ENCODE measurements at regions not wholly inside any gene's neighbourhood (a gene's known extent, or its start where the extent isn't known, plus 50 kb on each side); places are given as distances from the start of the nearest gene placed in this dataset.

DNA sequence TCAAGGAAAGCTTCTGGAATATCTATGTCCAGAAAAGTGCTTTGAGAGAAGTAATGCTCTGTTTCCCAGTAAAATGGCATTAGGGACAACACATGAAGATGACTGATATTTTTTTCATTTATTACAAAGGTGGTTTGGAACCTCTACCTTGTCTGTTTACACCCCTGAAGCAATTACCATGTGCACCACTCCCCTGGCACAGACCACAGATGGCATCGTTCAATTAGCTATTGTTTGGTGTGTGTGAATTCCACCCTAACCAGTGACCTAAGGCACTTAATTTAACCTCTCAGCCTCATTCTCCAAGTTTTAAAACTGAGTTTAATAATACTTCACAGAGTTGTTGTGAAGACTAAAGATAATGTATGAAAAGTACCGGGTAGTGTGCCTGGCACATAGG is 127.6 kb upstream of the BMAL1 start:
- in situ Hi-C loops (cut with HindIII; ENCODE audit: low pct_unique_long_range_greater_than_20kb, low sequenced_read_pairs): no loop called here
- ChIA-PET CTCF (no interaction called here), POLR2A (no interaction called here)

DNA sequence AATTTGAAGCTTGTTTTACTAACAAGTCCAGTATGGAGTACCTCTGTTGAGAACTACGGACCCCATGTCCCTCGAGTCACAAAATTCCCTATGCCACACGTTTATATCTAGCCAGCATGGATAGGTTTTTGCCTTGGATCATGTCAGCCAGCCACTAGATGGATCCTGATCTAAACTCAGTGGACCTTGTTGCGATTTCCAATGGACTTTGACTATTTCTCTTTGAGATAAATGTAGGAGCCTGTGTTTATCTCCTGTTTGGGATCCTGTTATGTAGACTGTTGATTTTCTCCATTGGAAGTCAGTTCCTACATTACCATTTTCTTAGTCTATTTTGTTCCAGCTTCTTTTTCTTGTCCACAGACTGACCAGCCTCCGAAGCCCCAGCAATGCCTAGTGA is 127.1 kb upstream of the BMAL1 start:
- H3K27me3 ChIP-seq (ENCODE audit: control insufficient read depth, insufficient read depth, low read length): 0 out of 2 replicates have a peak, but pooled peaks cover 4% of the 10 kb centered on the region
- no peak overlapping the region for H3K27ac ChIP-seq (ENCODE audit: low read length)
- ChIA-PET POLR2A (no interaction called here), CTCF (no interaction called here)
- no peaks in the 10 kb centered on the region for H3K9me3 ChIP-seq (ENCODE audit: control insufficient read depth, insufficient read depth, low read depth, low read length)
- DNase-seq (ENCODE audit: low read depth, low spot score) (no peak), ATAC-seq (no peak)
- intact Hi-C loops (cut with micrococcal nuclease; ENCODE audit: unreplicated experiment): no loop called here
- in situ Hi-C loops (cut with HindIII; ENCODE audit: low pct_unique_long_range_greater_than_20kb, low sequenced_read_pairs): no loop called here
- no peaks in the 10 kb centered on the region for H3K36me3 ChIP-seq (ENCODE audit: control insufficient read depth, insufficient read depth, low read length)
- BruUV-seq (replicated peaks): no TSS peak
- H3K4me1 ChIP-seq (ENCODE audit: control insufficient read depth, insufficient read depth, low read length): no peaks in the 10 kb centered on the region
- TF ChIP-seq, protein P1, sequence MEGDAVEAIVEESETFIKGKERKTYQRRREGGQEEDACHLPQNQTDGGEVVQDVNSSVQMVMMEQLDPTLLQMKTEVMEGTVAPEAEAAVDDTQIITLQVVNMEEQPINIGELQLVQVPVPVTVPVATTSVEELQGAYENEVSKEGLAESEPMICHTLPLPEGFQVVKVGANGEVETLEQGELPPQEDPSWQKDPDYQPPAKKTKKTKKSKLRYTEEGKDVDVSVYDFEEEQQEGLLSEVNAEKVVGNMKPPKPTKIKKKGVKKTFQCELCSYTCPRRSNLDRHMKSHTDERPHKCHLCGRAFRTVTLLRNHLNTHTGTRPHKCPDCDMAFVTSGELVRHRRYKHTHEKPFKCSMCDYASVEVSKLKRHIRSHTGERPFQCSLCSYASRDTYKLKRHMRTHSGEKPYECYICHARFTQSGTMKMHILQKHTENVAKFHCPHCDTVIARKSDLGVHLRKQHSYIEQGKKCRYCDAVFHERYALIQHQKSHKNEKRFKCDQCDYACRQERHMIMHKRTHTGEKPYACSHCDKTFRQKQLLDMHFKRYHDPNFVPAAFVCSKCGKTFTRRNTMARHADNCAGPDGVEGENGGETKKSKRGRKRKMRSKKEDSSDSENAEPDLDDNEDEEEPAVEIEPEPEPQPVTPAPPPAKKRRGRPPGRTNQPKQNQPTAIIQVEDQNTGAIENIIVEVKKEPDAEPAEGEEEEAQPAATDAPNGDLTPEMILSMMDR (IDR thresholded peaks at IDR 0.05): 0 out of 2 replicates have a peak, but pooled peaks have one; percentile 4
- TF ChIP-seq POLR2AphosphoS5 (IDR thresholded peaks at IDR 0.05; ENCODE audit: low read depth, low read length) (no peak), TCF7L2 (IDR thresholded peaks at IDR 0.05; ENCODE audit: low read depth, low read length) (no peak), SIN3A (IDR thresholded peaks at IDR 0.05; ENCODE audit: borderline replicate concordance, insufficient read depth, low read depth, low read length) (no peak)
- TF ChIP-seq, protein P2, sequence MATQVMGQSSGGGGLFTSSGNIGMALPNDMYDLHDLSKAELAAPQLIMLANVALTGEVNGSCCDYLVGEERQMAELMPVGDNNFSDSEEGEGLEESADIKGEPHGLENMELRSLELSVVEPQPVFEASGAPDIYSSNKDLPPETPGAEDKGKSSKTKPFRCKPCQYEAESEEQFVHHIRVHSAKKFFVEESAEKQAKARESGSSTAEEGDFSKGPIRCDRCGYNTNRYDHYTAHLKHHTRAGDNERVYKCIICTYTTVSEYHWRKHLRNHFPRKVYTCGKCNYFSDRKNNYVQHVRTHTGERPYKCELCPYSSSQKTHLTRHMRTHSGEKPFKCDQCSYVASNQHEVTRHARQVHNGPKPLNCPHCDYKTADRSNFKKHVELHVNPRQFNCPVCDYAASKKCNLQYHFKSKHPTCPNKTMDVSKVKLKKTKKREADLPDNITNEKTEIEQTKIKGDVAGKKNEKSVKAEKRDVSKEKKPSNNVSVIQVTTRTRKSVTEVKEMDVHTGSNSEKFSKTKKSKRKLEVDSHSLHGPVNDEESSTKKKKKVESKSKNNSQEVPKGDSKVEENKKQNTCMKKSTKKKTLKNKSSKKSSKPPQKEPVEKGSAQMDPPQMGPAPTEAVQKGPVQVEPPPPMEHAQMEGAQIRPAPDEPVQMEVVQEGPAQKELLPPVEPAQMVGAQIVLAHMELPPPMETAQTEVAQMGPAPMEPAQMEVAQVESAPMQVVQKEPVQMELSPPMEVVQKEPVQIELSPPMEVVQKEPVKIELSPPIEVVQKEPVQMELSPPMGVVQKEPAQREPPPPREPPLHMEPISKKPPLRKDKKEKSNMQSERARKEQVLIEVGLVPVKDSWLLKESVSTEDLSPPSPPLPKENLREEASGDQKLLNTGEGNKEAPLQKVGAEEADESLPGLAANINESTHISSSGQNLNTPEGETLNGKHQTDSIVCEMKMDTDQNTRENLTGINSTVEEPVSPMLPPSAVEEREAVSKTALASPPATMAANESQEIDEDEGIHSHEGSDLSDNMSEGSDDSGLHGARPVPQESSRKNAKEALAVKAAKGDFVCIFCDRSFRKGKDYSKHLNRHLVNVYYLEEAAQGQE (IDR thresholded peaks at IDR 0.05; ENCODE audit: insufficient read depth in 1 of 2, low read depth in 2 of 2, low read length in 1 of 2): no peak
- no peak overlapping the region for H3K4me3 ChIP-seq (ENCODE audit: low read depth in 2 of 2, low read length in 2 of 2)

More for the DNA sequence above, 127.6 kb upstream of the BMAL1 start:
- Histone ChIP-seq H3K36me3 (ENCODE audit: control insufficient read depth, insufficient read depth, low read length) (no peaks in the 10 kb centered on the region), H3K4me1 (ENCODE audit: control insufficient read depth, insufficient read depth, low read length) (no peaks in the 10 kb centered on the region), H3K9me3 (ENCODE audit: control insufficient read depth, insufficient read depth, low read depth, low read length) (no peaks in the 10 kb centered on the region), H3K27ac (ENCODE audit: low read length) (no peak overlapping the region), H3K27me3 (ENCODE audit: control insufficient read depth, insufficient read depth, low read length) (0 out of 2 replicates have a peak, but pooled peaks cover 4% of the 10 kb centered on the region), H3K4me3 (ENCODE audit: low read depth in 2 of 2, low read length in 2 of 2) (no peak overlapping the region)
- TF ChIP-seq, protein P1 (IDR thresholded peaks at IDR 0.05): no peak
- no peak for TF ChIP-seq TCF7L2 (IDR thresholded peaks at IDR 0.05; ENCODE audit: low read depth, low read length)
- BruUV-seq (replicated peaks): no TSS peak
- DNase-seq (ENCODE audit: low read depth, low spot score) (no peak), ATAC-seq (no peak)
- intact Hi-C loops (cut with micrococcal nuclease; ENCODE audit: unreplicated experiment): loop anchor here (5.0 kb wide), 1 partner anchor 188 kb away; no protein-coding TSS in a partner anchor

Measured in Panc1 (cell line).